Right atrium auricular region (tissue), 2 donors: ENCODE measurements at regions not wholly inside any gene's neighbourhood (a gene's known extent, or its start where the extent isn't known, plus 50 kb on each side); places are given as distances from the start of the nearest gene placed in this dataset.

ENCODE experiments used
- DNase-seq: peaks from one replicate; pipeline ENCODE4 v3.0.0-alpha.2; 2019; ENCODE audit warnings: low spot score
- H3K27ac ChIP-seq, 2 donors: fragments of 200-600 bp; sonication (generic); 1 replicate in 1 of 2; 2 replicates in 1 of 2; pipeline ENCODE4 v1.5.1; 2016 to 2019
- H3K27me3 ChIP-seq, 2 donors: fragments of 200-600 bp; sonication (generic); one replicate each; pipeline versions ENCODE4 v1.5.1 to v1.6.0; 2017 to 2019
- H3K36me3 ChIP-seq: fragments of 200-600 bp; sonication (generic); one replicate; pipeline ENCODE4 v1.5.1; 2016
- H3K4me1 ChIP-seq, 2 donors: fragments of 200-600 bp; sonication (generic); one replicate each; pipeline versions ENCODE4 v1.5.1 to v1.6.0; 2017 to 2019
- H3K4me3 ChIP-seq, 2 donors: fragments of 200-600 bp; sonication (generic); 1 replicate in 1 of 2; 2 replicates in 1 of 2; pipeline ENCODE4 v1.5.1; 2017 to 2019; ENCODE audit warnings: mild to moderate bottlenecking in 1 of 2, moderate library complexity in 1 of 2
- H3K9me3 ChIP-seq, 2 donors: fragments of 200-600 bp; sonication (generic); one replicate each; pipeline ENCODE4 v1.5.1; 2019
- CTCF ChIP-seq, 2 donors: fragments of 200-600 bp; sonication (generic); IDR thresholded peaks; one replicate each; pipeline ENCODE4 v1.5.1; 2019; ENCODE audit warnings: antibody characterized with exemption in 2 of 2

- DNase-seq = no peak
These were observed 534.9 kb downstream of the SLC4A3 start for GRCh38 chr2:220162320-220162719.

GRCh38 chr2:220163486-220163885 is 536.1 kb downstream of the SLC4A3 start:
- DNase-seq = no peak
- Histone ChIP-seq H3K36me3 (no peaks in the 10 kb centered on the region), H3K27me3 (no peaks in the 10 kb centered on the region), H3K9me3 (peaks cover 0 to 9% of the 10 kb centered on the region in 2 donors), H3K4me3 (no peak overlapping the region), H3K27ac (no peak overlapping the region), H3K4me1 (no peaks in the 10 kb centered on the region)
- no peak for TF ChIP-seq CTCF (IDR thresholded peaks at IDR 0.05)

More at GRCh38 chr2:220162320-220162719, 534.9 kb downstream of the SLC4A3 start:
- Histone ChIP-seq H3K36me3 (no peaks in the 10 kb centered on the region), H3K27ac (no peak overlapping the region), H3K4me1 (no peaks in the 10 kb centered on the region), H3K9me3 (peaks cover 0 to 9% of the 10 kb centered on the region in 2 donors), H3K27me3 (no peaks in the 10 kb centered on the region), H3K4me3 (no peak overlapping the region)
- TF ChIP-seq CTCF (IDR thresholded peaks at IDR 0.05) = no peak

- H3K4me3 ChIP-seq = no peak overlapping the region
- no peaks in the 10 kb centered on the region for H3K36me3 ChIP-seq
- no peaks in the 10 kb centered on the region for H3K27me3 ChIP-seq
- H3K4me1 ChIP-seq = no peaks in the 10 kb centered on the region
- DNase-seq = no peak
- no peak overlapping the region for H3K27ac ChIP-seq
- no peak for TF ChIP-seq CTCF (IDR thresholded peaks at IDR 0.05)
- H3K9me3 ChIP-seq = peaks cover 0 to 6% of the 10 kb centered on the region in 2 donors
These were observed 538.0 kb downstream of the SLC4A3 start for GRCh38 chr2:220165401-220165800.

- Histone ChIP-seq H3K27ac (no peak overlapping the region), H3K9me3 (no peaks in the 10 kb centered on the region), H3K4me1 (no peaks in the 10 kb centered on the region), H3K36me3 (no peaks in the 10 kb centered on the region), H3K27me3 (no peaks in the 10 kb centered on the region), H3K4me3 (no peak overlapping the region)
- no peak for TF ChIP-seq CTCF (IDR thresholded peaks at IDR 0.05)
- DNase-seq = no peak
These were observed 539.2 kb downstream of the SLC4A3 start for GRCh38 chr2:220166616-220167015.

GRCh38 chr2:220167956-220168355 is 540.5 kb downstream of the SLC4A3 start:
- TF ChIP-seq CTCF (IDR thresholded peaks at IDR 0.05) = no peak
- no peaks in the 10 kb centered on the region for H3K4me1 ChIP-seq
- no peak for DNase-seq
- H3K27me3 ChIP-seq = no peaks in the 10 kb centered on the region
- H3K9me3 ChIP-seq = no peaks in the 10 kb centered on the region
- no peak overlapping the region for H3K4me3 ChIP-seq
- no peak overlapping the region for H3K27ac ChIP-seq
- H3K36me3 ChIP-seq = no peaks in the 10 kb centered on the region

- no peaks in the 10 kb centered on the region for H3K27me3 ChIP-seq
- no peaks in the 10 kb centered on the region for H3K9me3 ChIP-seq
- no peaks in the 10 kb centered on the region for H3K36me3 ChIP-seq
- TF ChIP-seq CTCF (IDR thresholded peaks at IDR 0.05) = no peak
- H3K4me1 ChIP-seq = no peaks in the 10 kb centered on the region
- no peak for DNase-seq
- no peak overlapping the region for H3K27ac ChIP-seq
- no peak overlapping the region for H3K4me3 ChIP-seq
These were observed 541.6 kb downstream of the SLC4A3 start for GRCh38 chr2:220168891-220169546.
